Gastrocnemius medialis (tissue), 4 donors: ENCODE measurements at regions not wholly inside any gene's neighbourhood (a gene's known extent, or its start where the extent isn't known, plus 50 kb on each side); places are given as distances from the start of the nearest gene placed in this dataset.
"Not testable (repeated sequence)": the region's sequence is repeated elsewhere in the genome, so short reads cannot be mapped to it uniquely, and the experiment has no call there.

Source experiments
- CTCF ChIP-seq, 5 experiments: fragments of 450-650 bp in 3 of 5; fragments of 200-600 bp in 2 of 5; sonication (generic) in 2 of 5; IDR thresholded peaks in 4 of 5; conservative IDR thresholded peaks in 1 of 5; 1 replicate in 4 of 5; 2 replicates in 1 of 5; pipeline ENCODE4 v1.5.1; 2016 to 2019; ENCODE audit warnings: antibody characterized with exemption in 5 of 5, mild to moderate bottlenecking in 3 of 5, moderate library complexity in 3 of 5
- POLR2A ChIP-seq, 2 donors: fragments of 450-650 bp; IDR thresholded peaks; one replicate each; pipeline ENCODE4 v1.6.1; 2017; ENCODE audit warnings: antibody characterized with exemption in 2 of 2, mild to moderate bottlenecking in 2 of 2, moderate library complexity in 2 of 2

DNA sequence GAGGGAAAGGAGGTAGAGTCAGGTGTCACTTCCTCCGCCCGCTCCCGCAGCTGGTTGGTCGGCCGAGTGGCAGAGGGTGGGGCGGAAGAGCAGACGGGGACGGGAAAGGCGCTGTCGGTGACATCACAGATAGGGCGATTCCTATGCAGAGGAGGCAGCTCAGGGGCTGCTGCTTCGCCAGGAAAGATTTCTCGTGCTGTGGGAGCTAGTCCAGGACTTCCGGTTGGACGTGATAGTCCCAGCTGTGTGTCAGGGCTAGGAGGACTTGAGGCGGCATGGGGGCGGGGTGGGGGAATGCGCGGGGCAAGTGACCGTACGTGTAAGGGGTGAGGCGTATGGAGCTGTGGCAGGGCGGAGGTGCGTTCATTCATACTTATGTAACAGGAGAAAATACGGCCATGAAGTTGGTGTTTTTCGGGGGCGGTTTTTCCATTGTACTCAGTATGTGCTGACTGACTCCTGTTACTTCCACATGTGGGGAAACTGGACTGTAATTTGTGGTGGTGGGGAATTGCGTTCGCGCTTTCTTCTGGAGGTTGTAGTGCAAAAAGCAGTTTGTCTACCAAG lies 60.1 kb upstream of the NBPF8 start:
- not testable (repeated sequence) for TF ChIP-seq CTCF (IDR thresholded peaks at IDR 0.05 in 4 of 5, conservative IDR thresholded peaks at IDR 0.05 in 1 of 5); POLR2A (IDR thresholded peaks at IDR 0.05)
